ENCODE measurements at regions not wholly inside any gene's neighbourhood (a gene's known extent, or its start where the extent isn't known, plus 50 kb on each side); places are given as distances from the start of the nearest gene placed in this dataset.

DNA sequence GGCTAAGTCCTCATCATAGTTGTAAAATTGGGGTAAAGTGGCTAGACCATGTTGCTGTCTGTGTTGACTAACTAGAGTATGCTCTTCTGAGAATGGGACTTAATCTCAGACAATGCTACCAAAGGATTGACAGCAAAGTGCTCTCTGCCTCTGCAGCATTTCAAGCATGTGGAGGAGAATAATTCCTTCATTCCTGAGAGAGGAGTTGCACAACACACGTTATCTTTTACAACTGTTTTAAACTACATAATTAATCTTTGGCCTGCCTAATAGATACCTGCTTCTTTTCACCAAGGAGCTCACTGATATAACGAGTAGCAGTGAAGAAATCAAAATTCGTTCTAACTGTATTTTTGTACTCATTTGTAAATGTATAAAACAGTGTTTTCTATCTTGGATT lies 2172.2 kb downstream of the PCDH9 start:
- Histone ChIP-seq H3K4me3 (ENCODE audit: low read length) (no peak overlapping the region), H3K36me3 (ENCODE audit: control insufficient read depth, low read length) (no peaks in the 10 kb centered on the region), H3K27ac (ENCODE audit: low read depth, low read length) (no peak overlapping the region), H3F3A (ENCODE audit: control insufficient read depth, insufficient read depth) (no peaks in the 10 kb centered on the region), H3K27me3 (ENCODE audit: control insufficient read depth, low read length) (no peaks in the 10 kb centered on the region), H3K79me2 (ENCODE audit: control insufficient read depth, low read length) (no peaks in the 10 kb centered on the region), H3K9me3 (ENCODE audit: control insufficient read depth, insufficient read depth, low read length) (no peaks in the 10 kb centered on the region), H4K20me1 (ENCODE audit: control insufficient read depth, insufficient read depth, low read depth, low read length) (no peaks in the 10 kb centered on the region), H3K4me2 (ENCODE audit: low read length) (no peak overlapping the region), H3K9me2 (replicated peaks; ENCODE audit: control insufficient read depth, low read length) (no peaks in the 10 kb centered on the region), H3K4me1 (ENCODE audit: control insufficient read depth, low read length) (no peaks in the 10 kb centered on the region)
- TF ChIP-seq, protein P1, sequence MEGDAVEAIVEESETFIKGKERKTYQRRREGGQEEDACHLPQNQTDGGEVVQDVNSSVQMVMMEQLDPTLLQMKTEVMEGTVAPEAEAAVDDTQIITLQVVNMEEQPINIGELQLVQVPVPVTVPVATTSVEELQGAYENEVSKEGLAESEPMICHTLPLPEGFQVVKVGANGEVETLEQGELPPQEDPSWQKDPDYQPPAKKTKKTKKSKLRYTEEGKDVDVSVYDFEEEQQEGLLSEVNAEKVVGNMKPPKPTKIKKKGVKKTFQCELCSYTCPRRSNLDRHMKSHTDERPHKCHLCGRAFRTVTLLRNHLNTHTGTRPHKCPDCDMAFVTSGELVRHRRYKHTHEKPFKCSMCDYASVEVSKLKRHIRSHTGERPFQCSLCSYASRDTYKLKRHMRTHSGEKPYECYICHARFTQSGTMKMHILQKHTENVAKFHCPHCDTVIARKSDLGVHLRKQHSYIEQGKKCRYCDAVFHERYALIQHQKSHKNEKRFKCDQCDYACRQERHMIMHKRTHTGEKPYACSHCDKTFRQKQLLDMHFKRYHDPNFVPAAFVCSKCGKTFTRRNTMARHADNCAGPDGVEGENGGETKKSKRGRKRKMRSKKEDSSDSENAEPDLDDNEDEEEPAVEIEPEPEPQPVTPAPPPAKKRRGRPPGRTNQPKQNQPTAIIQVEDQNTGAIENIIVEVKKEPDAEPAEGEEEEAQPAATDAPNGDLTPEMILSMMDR (IDR thresholded peaks at IDR 0.05; ENCODE audit: low read depth, low read length, poor library complexity, severe bottlenecking): no peak
- TF ChIP-seq EZH2phosphoT487 (IDR thresholded peaks at IDR 0.05; ENCODE audit: borderline replicate concordance, low read length): no peak

GRCh38 chr13:65054277-65054676 lies 2175.9 kb downstream of the PCDH9 start:
- Histone ChIP-seq H3K36me3 (ENCODE audit: control insufficient read depth, low read length) (no peaks in the 10 kb centered on the region), H4K20me1 (ENCODE audit: control insufficient read depth, insufficient read depth, low read depth, low read length) (no peaks in the 10 kb centered on the region), H3F3A (ENCODE audit: control insufficient read depth, insufficient read depth) (no peaks in the 10 kb centered on the region), H3K4me2 (ENCODE audit: low read length) (no peak overlapping the region), H3K4me1 (ENCODE audit: control insufficient read depth, low read length) (no peaks in the 10 kb centered on the region), H3K27ac (ENCODE audit: low read depth, low read length) (no peak overlapping the region), H3K27me3 (ENCODE audit: control insufficient read depth, low read length) (no peaks in the 10 kb centered on the region), H3K79me2 (ENCODE audit: control insufficient read depth, low read length) (no peaks in the 10 kb centered on the region), H3K9me2 (replicated peaks; ENCODE audit: control insufficient read depth, low read length) (no peaks in the 10 kb centered on the region), H3K9me3 (ENCODE audit: control insufficient read depth, insufficient read depth, low read length) (no peaks in the 10 kb centered on the region), H3K4me3 (ENCODE audit: low read length) (no peak overlapping the region)
- TF ChIP-seq, protein P1 (IDR thresholded peaks at IDR 0.05; ENCODE audit: low read depth, low read length, poor library complexity, severe bottlenecking): no peak
- no peak for TF ChIP-seq EZH2phosphoT487 (IDR thresholded peaks at IDR 0.05; ENCODE audit: borderline replicate concordance, low read length)

- Histone ChIP-seq H3K27me3 (ENCODE audit: control insufficient read depth, low read length) (no peaks in the 10 kb centered on the region), H3F3A (ENCODE audit: control insufficient read depth, insufficient read depth) (no peaks in the 10 kb centered on the region), H3K4me1 (ENCODE audit: control insufficient read depth, low read length) (no peaks in the 10 kb centered on the region), H3K4me3 (ENCODE audit: low read length) (no peak overlapping the region), H4K20me1 (ENCODE audit: control insufficient read depth, insufficient read depth, low read depth, low read length) (no peaks in the 10 kb centered on the region), H3K79me2 (ENCODE audit: control insufficient read depth, low read length) (no peaks in the 10 kb centered on the region), H3K27ac (ENCODE audit: low read depth, low read length) (no peak overlapping the region), H3K4me2 (ENCODE audit: low read length) (no peak overlapping the region), H3K36me3 (ENCODE audit: control insufficient read depth, low read length) (no peaks in the 10 kb centered on the region), H3K9me2 (replicated peaks; ENCODE audit: control insufficient read depth, low read length) (no peaks in the 10 kb centered on the region), H3K9me3 (ENCODE audit: control insufficient read depth, insufficient read depth, low read length) (no peaks in the 10 kb centered on the region; the same call in 1 of the 2 replicates)
- TF ChIP-seq EZH2phosphoT487 (IDR thresholded peaks at IDR 0.05; ENCODE audit: borderline replicate concordance, low read length): no peak
- TF ChIP-seq, protein P1 (IDR thresholded peaks at IDR 0.05; ENCODE audit: low read depth, low read length, poor library complexity, severe bottlenecking): no peak
Measured at GRCh38 chr13:65036999-65037398, 2193.1 kb downstream of the PCDH9 start.

GRCh38 chr13:65035302-65035701 lies 2194.8 kb downstream of the PCDH9 start:
- Histone ChIP-seq H3F3A (ENCODE audit: control insufficient read depth, insufficient read depth) (no peaks in the 10 kb centered on the region), H3K4me3 (ENCODE audit: low read length) (no peak overlapping the region), H3K4me2 (ENCODE audit: low read length) (no peak overlapping the region), H3K79me2 (ENCODE audit: control insufficient read depth, low read length) (no peaks in the 10 kb centered on the region), H3K36me3 (ENCODE audit: control insufficient read depth, low read length) (no peaks in the 10 kb centered on the region), H3K9me3 (ENCODE audit: control insufficient read depth, insufficient read depth, low read length) (no peaks in the 10 kb centered on the region; the same call in 1 of the 2 replicates), H3K9me2 (replicated peaks; ENCODE audit: control insufficient read depth, low read length) (no peaks in the 10 kb centered on the region), H3K27me3 (ENCODE audit: control insufficient read depth, low read length) (no peaks in the 10 kb centered on the region), H3K27ac (ENCODE audit: low read depth, low read length) (no peak overlapping the region), H3K4me1 (ENCODE audit: control insufficient read depth, low read length) (no peaks in the 10 kb centered on the region), H4K20me1 (ENCODE audit: control insufficient read depth, insufficient read depth, low read depth, low read length) (no peaks in the 10 kb centered on the region)
- TF ChIP-seq EZH2phosphoT487 (IDR thresholded peaks at IDR 0.05; ENCODE audit: borderline replicate concordance, low read length): no peak
- TF ChIP-seq, protein P1 (IDR thresholded peaks at IDR 0.05; ENCODE audit: low read depth, low read length, poor library complexity, severe bottlenecking): no peak
